ENCODE measurements at regions not wholly inside any gene's neighbourhood (a gene's known extent, or its start where the extent isn't known, plus 50 kb on each side); places are given as distances from the start of the nearest gene placed in this dataset.

DNA sequence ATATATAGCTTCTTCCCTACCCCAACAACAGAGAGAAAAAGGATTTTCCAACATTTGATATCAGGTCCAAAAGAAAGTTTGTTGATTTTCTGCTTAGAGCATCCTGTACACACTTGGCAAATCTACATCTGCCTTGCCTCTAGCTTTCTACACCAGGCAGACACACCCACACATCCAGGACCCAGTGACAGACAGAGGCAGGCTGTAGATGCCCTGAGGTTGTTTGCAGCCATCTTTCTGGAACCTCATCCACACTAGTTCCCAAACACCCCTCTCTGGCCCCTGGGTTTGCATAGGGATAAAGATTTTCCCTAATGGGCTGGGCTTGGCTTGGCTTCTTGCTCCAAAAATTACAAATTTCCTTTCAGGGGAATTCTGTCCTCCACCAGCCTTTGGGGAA lies 138.2 kb upstream of the FST start:
- FAIRE-seq (no peak), DNase-seq (ENCODE audit: low read depth, low spot score) (no peak)
- no peaks in the 10 kb centered on the region for H3K9me1 ChIP-seq (ENCODE audit: control insufficient read depth, extremely low read depth, insufficient read depth, low read length)
- TF ChIP-seq, protein P1, sequence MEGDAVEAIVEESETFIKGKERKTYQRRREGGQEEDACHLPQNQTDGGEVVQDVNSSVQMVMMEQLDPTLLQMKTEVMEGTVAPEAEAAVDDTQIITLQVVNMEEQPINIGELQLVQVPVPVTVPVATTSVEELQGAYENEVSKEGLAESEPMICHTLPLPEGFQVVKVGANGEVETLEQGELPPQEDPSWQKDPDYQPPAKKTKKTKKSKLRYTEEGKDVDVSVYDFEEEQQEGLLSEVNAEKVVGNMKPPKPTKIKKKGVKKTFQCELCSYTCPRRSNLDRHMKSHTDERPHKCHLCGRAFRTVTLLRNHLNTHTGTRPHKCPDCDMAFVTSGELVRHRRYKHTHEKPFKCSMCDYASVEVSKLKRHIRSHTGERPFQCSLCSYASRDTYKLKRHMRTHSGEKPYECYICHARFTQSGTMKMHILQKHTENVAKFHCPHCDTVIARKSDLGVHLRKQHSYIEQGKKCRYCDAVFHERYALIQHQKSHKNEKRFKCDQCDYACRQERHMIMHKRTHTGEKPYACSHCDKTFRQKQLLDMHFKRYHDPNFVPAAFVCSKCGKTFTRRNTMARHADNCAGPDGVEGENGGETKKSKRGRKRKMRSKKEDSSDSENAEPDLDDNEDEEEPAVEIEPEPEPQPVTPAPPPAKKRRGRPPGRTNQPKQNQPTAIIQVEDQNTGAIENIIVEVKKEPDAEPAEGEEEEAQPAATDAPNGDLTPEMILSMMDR (optimal IDR thresholded peaks at IDR 0.05 in 1 of 3, IDR thresholded peaks at IDR 0.05 in 1 of 3, conservative IDR thresholded peaks at IDR 0.05 in 1 of 3; ENCODE audit: extremely low read depth in 1 of 3, insufficient read depth in 2 of 3, low read length in 3 of 3), result no peak
- TF ChIP-seq EZH2 (IDR thresholded peaks at IDR 0.05; ENCODE audit: low read length), result no peak
- H2AFZ ChIP-seq (ENCODE audit: control insufficient read depth, low read length), result no peak overlapping the region
- peaks cover 0 to 5% of the 10 kb centered on the region in 2 experiments for H3K36me3 ChIP-seq (ENCODE audit: control insufficient read depth in 2 of 2, extremely low read depth in 1 of 2, insufficient read depth in 2 of 2, low read length in 2 of 2)
- H3K27me3 ChIP-seq (ENCODE audit: control insufficient read depth, extremely low read depth, insufficient read depth, low read length), result no peaks in the 10 kb centered on the region
- H3K4me1 ChIP-seq (ENCODE audit: control insufficient read depth, extremely low read depth, insufficient read depth, low read length), result peaks cover 63% of the 10 kb centered on the region
- peak overlapping the region; percentile 94 for H3K27ac ChIP-seq (ENCODE audit: control insufficient read depth, insufficient read depth, low read length)
- no peaks in the 10 kb centered on the region for H3K9me3 ChIP-seq (ENCODE audit: control insufficient read depth, low read depth, low read length)
- peaks cover 9% of the 10 kb centered on the region for H3K79me2 ChIP-seq (ENCODE audit: control insufficient read depth, insufficient read depth, low read length)
- H3K4me2 ChIP-seq (ENCODE audit: control insufficient read depth, extremely low read depth, insufficient read depth, low read depth, low read length), result no peak overlapping the region
- H3K9ac ChIP-seq (ENCODE audit: control insufficient read depth, extremely low read depth, insufficient read depth, low read length), result no peak overlapping the region
- no peak overlapping the region for H3K4me3 ChIP-seq (ENCODE audit: control insufficient read depth in 2 of 3, extremely low read depth in 1 of 3, insufficient read depth in 2 of 3, low read depth in 1 of 3, low read length in 3 of 3)
- no peaks in the 10 kb centered on the region for H4K20me1 ChIP-seq (ENCODE audit: control insufficient read depth, extremely low read depth, insufficient read depth, low read length)
- dilution Hi-C loops (cut with MboI; ENCODE audit: extremely low pct_ligation_motif_present, low sequenced_read_pairs), result no loop called here

DNA sequence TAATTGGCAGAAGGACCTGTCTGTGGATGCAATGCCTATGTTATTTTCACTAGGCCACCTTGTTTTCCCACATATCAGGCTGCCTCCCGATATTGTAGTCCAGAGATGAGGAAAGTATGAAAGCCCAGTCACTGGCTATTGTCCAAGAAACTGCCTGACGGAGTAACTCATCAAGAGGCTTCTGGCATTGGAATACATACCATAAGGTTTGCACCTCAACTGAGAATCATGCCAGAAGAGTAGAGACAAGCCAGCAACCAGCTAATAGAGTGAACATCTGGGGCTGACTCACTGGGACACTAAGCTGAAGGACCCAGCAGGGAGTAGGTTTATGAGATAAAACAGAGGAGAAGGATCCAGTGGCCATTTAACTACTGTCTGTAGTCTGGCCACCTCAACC lies 137.2 kb upstream of the FST start:
- TF ChIP-seq, protein P1 (optimal IDR thresholded peaks at IDR 0.05 in 1 of 3, IDR thresholded peaks at IDR 0.05 in 1 of 3, conservative IDR thresholded peaks at IDR 0.05 in 1 of 3; ENCODE audit: extremely low read depth in 1 of 3, insufficient read depth in 2 of 3, low read length in 3 of 3), result no peak
- TF ChIP-seq EZH2 (IDR thresholded peaks at IDR 0.05; ENCODE audit: low read length), result no peak
- Histone ChIP-seq H4K20me1 (ENCODE audit: control insufficient read depth, extremely low read depth, insufficient read depth, low read length) (no peaks in the 10 kb centered on the region), H3K79me2 (ENCODE audit: control insufficient read depth, insufficient read depth, low read length) (peaks cover 7% of the 10 kb centered on the region), H3K4me1 (ENCODE audit: control insufficient read depth, extremely low read depth, insufficient read depth, low read length) (peaks cover 53% of the 10 kb centered on the region), H3K4me2 (ENCODE audit: control insufficient read depth, extremely low read depth, insufficient read depth, low read depth, low read length) (peak overlapping the region; percentile 31), H3K27ac (ENCODE audit: control insufficient read depth, insufficient read depth, low read length) (peak overlapping the region; percentile 94), H2AFZ (ENCODE audit: control insufficient read depth, low read length) (no peak overlapping the region), H3K27me3 (ENCODE audit: control insufficient read depth, extremely low read depth, insufficient read depth, low read length) (no peaks in the 10 kb centered on the region), H3K9ac (ENCODE audit: control insufficient read depth, extremely low read depth, insufficient read depth, low read length) (peak overlapping the region; percentile 52), H3K36me3 (ENCODE audit: control insufficient read depth in 2 of 2, extremely low read depth in 1 of 2, insufficient read depth in 2 of 2, low read length in 2 of 2) (peaks cover 0 to 7% of the 10 kb centered on the region in 2 experiments), H3K9me3 (ENCODE audit: control insufficient read depth, low read depth, low read length) (no peaks in the 10 kb centered on the region), H3K4me3 (ENCODE audit: control insufficient read depth in 2 of 3, extremely low read depth in 1 of 3, insufficient read depth in 2 of 3, low read depth in 1 of 3, low read length in 3 of 3) (no peak overlapping the region), H3K9me1 (ENCODE audit: control insufficient read depth, extremely low read depth, insufficient read depth, low read length) (no peaks in the 10 kb centered on the region)
- FAIRE-seq (peak; percentile 95), DNase-seq (ENCODE audit: low read depth, low spot score) (peak; percentile 92)
- dilution Hi-C loops (cut with MboI; ENCODE audit: extremely low pct_ligation_motif_present, low sequenced_read_pairs), result no loop called here

Data from keratinocyte (primary cell).